Stimulated activated CD4-positive, alpha-beta T cell treated with anti-CD3 and anti-CD28 coated beads, Interleukin-12 subunit alpha, Interleukin-12 subunit beta, amount 100 ng/mL, for 48 hours (primary cell): ENCODE measurements at regions not wholly inside any gene's neighbourhood (a gene's known extent, or its start where the extent isn't known, plus 50 kb on each side); places are given as distances from the start of the nearest gene placed in this dataset.
"Not testable (repeated sequence)": the region's sequence is repeated elsewhere in the genome, so short reads cannot be mapped to it uniquely, and the experiment has no call there.

ENCODE experiments used
- DNase-seq, 3 donors: peaks; one replicate each; pipeline ENCODE4 v3.0.0-alpha.2; 2020; ENCODE audit warnings: low read depth in 2 of 3, low spot score in 1 of 3

DNA sequence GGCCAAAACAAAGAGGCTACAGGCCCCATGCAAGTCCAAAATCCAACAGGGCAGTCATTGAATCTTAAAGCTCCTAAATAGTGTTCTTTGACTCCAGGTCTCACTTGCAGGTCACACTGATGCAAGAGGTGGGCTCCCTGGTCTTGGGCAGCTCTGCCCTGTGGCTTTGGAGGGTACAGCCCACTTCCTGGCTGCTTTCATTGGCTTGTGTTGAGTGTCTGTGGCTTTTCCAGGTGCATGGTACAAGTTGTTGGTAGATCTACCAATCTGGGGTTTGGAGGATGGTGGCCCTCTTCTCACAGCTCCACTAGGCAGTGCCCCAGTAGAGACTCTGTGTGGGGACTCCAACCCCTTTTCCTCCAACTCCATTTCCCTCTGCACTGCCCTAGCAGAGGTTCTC, 115.8 kb upstream of the ALKAL2 start:
- DNase-seq: no peak

DNA sequence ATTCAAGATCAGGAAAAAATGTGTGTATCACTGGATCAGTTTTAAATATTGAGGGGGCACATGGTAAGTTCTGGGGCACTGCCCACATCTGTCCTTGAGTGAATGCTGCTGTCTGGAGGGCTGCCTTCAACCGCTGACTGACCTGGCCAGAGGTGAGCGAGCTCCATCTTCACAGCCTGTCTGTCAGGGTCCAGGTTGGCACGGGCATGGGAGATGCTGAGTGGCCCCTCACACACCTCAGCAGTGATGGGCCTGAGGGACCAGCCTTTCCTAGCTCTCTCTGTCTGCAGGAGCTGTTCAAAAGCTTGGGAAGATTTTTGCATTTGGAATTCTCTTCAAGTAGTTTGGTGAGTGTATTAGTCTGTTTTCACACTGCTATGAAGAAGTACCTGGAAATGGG, 114.8 kb upstream of the ALKAL2 start:
- DNase-seq: no peak

DNA sequence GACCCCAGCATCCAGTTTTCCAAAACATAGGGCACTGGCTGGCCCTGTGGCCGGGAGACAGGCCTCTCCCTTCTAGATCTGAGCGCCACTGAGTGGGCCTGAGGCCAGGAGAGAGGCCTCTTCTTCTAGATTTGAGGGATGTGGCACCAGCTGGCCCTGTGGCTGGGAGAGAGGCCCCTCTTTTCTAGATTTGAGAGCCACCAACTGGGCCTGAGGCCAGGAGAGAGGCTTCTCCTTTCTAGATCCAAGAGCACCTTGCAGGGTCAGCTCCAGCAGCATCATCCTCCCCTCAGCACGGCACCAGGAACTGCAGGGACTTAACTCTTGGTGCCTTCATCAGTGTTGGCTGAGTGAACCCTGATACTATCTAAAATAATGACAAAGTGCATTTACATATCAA, 114.3 kb upstream of the ALKAL2 start:
- DNase-seq: no peak

DNA sequence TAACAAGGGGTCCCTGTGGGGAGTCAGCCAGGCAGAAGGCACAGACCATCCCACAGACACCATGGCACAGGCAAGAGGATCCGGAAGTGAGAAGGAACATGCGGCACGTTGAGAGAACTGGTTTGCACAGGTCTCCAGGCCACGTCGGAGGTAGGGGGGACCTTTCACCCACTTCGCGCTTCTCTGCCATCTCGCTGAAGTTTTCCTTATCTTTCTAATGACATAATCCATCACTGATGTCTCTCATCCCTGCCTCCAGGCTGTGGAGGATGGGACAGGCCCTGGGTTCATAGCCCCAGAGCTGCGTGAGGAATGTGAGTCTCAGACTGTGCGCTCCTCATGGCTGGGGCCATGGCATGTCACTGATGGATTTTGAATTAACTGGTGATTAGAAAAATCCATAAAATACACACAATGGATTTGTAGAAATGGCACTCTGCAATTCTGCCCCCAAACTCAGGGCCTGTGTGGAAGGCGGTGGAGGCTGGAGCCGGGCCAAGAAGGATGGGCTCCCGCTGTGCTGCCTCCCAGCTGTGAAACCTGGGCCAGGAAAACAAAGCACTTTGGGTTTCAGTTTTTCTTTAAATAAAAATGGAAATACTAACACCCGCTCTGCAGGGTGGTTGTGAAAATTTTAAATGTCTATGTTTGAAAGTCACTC, 113.3 kb upstream of the ALKAL2 start:
- DNase-seq: no peak

DNA sequence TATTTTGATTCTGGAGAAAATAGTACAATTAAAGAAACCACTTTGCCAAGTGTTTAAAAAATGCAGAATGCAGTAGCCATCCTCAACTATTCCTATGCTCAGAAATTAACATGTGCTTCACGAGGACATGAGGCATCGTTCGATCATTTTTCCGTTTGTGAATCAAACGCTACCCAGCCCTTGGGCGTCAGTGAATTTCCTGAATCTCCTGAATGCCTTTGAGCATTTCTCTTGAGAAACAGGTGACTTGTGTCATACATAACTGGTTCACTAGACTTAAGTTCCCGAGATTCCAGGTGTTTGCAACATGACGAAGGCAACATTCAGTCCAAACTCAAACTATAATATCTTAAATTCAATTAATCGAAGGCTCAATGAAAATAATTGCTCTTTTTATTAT, 110.0 kb upstream of the ALKAL2 start:
- DNase-seq: no peak

DNA sequence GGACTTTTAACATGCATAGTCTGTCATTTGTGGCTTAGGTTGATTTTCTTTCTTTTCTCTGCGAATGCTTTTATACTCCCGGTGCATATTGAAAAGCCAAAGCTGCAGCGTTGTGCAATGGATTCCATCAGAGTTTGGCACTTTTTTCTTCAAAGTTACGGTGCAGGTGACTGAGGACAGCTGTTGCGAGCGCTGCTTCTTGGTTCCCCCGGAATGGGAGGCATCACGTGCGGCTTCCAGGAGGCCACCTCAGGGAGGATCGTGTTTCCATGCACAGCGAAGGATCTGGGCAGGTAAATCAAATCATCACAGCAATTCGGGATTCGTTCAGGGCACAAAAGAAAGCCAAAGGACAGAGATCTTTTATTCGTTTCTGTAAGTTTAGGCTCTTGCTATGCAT, 109.6 kb upstream of the ALKAL2 start:
- no peak for DNase-seq

DNA sequence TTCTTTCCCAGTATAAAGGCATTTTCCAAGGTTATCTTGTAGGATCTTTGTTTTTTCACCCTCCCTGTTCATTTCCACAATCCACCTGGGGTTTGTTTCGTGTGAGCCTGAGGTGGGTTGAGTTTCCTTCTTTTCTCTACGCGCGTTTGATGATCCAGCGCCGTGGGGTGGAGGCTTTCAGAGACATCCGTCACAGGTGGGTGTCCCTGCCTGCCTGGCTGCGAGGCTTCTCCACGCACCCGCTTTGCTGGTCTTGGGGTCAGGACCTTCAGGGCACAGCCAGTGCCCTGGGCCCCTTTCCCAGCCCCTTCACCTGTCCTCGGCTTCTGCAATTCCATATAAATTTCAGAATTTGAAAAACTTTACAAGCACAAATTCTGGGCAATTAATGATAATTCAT, 109.0 kb upstream of the ALKAL2 start:
- no peak for DNase-seq

DNA sequence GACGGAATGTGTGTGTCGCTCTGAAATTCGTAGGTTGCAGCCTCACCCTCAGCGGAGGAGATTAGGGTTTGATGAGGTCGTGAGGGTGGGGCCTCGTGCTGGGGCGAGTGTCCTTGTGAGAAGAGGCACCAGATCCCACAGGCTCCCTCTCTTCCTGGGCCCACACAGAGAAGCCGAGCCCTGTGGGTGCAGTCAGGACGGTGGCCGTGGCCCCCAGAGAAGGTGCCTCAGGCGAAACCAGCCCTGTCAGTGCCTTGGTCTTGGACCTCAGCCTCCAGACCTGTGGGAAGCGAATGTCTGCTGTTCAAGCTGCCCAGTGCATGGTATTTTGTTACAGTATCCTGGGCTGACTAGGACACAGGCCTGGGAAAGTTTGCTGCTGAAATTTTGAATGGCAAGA, 108.0 kb upstream of the ALKAL2 start:
- no peak for DNase-seq

DNA sequence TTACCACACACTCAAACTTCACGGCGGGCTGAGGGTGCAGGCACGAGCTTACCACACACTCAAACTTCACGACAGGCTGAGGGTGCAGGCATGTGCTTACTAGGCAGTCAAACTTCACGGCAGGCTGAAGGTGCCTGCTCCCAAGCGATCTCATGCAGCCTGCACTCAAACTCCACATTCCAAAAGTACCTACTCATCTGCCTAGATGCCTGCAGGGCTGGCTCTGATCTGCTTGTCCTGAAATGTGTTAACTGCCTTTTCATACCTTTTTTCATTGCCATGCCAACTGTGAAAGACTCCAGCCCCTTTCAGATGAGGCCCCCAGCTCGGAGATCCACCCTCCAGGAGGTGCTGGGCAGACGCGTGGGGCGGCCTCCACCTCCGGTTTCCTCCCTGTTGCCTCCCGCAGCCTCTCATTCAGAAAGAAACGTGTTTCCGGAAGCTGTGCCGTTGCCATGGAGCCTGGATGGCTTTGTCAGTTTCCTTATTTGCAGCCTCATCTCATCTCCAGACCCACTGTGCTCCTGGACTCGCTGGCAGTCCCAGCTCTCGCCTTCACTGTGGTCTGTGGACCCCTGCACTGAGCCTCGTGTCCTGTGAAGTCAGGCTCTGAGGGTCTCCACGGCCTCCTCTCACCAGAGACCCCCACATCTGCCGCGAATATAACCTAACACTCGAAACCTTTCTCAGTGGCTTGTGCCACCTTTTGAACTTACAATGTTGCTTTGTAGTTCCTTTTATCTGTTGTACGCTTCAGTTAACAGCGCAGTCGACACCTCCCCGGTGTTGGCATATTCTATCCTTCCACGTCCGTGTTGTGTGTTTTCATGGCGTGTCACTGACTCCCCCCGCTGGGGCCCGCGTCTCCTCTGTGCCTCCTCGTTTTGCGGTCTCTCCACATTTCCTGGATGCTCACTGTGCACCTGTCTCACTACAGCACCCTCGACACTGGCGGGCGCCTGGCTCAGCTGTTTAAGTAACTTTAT, 106.1 kb upstream of the ALKAL2 start:
- peak; percentile 27 to 47 (median 34) for DNase-seq

DNA sequence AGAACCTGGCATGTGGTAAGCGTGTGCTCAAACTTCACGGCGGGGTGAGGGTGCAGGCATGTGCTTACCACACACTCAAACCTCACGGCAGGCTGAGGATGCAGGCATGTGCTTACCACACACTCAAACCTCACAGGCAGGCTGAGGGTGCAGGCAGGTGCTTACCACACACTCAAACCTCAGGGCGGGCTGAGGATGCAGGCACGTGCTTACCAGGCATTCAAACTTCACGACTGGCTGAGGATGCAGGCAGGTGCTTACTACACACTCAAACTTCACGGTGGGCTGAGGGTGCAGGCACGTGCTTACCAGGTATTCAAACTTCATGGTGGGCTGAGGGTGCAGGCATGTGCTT, 105.0 kb upstream of the ALKAL2 start:
- no peak for DNase-seq

DNA sequence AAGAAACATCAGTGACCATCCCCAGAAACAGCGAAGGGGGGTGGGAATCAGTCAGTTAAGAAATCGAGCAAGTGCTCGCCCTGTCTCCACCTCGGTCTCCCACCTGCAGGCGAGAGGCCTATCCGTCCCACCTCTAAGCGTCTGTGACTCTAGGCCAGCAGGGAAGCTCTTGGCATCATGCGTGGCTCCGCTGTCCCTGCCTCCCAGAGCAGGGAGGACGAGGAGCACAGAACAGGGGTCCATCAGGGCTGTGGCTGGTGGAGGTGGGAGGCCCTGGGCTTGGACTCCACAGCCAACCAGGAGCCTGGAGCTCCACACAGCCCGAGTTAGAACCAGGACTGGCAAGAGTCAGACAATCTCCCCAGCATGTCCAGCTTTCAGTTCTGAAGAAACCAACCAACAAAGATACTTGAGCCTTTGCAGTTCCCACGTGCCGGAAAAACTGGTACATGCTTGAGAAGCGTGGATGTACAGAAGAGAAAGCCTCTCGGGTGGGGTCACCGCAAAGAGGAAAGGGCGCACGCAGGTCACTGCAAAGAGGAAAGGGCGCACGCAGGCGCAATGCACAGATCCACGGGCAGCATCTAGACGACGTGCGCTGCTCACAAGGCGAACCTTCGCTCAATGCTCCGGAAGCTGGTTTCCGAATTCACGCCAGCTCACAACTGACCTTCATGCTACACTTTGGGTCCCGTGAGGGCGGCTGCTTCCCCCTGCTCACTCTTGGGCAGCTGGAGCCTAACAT, 104.5 kb upstream of the ALKAL2 start:
- no peak for DNase-seq

DNA sequence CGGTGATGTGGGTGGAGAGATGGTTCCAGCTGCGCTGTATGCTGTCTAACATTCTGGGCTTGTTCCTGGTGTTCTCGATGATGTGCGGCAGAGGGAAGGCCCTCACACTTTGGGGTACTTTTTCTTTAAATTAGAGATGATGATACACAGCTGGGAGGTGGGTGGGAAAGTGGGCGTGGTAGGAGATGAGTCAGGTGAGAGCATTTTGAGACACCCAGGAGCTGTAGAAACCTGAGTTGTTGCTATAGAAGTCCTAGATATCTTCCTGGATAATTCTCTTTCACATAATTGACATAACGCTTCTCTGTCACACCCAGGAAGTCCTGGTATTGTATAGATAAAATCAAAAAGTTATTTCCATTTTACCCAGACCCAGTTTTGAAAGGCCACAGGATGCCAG, 103.8 kb upstream of the ALKAL2 start:
- DNase-seq: no peak

DNA sequence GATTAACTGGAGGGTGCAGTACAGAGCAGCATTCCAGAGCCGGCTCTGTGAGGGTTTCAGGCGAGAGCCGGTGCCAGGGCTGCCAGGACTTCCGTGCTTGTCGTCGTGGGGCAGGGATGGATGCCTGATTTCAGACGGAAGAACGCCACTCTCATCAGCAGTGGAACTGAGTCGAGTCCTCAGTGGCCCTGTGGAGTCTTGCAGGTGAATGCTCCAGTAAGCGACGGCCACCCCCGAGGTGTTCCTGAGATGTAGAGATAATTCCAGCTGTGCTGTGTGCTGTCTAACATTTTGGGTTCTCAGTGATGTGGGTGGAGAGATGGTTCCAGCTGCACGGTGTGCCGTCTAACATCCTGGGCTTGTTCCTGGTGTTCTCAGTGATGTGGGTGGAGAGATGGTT, 103.1 kb upstream of the ALKAL2 start:
- no peak for DNase-seq

DNA sequence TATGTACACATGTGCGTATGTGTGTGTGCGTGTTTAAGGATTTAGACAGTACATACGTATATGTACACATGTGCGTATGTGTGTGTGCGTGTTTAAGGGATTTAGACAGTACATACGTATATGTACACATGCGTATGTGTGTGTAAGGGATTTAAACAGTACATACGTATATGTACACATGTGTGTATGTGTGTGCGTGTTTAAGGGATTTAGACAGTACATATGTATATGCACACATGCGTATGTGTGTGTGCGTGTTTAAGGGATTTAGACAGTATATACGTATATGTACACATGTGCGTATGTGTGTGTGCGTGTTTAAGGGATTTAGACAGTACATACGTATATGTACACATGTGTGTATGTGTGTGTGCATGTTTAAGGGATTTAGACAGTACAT, 102.1 kb upstream of the ALKAL2 start:
- not testable (repeated sequence) for DNase-seq

DNA sequence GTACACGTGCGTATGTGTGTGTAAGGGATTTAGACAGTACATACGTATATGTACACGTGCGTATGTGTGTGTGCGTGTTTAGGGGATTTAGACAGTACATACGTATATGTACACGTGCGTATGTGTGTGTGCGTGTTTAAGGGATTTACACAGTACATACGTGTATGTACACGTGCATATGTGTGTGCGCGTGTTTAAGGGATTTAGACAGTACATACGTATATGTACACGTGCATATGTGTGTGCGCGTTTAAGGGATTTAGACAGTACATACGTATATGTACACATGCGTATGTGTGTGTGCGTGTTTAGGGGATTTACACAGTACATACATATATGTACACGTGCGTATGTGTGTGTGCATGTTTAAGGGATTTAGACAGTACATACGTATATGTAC, 100.9 kb upstream of the ALKAL2 start:
- DNase-seq: not testable (repeated sequence)

DNA sequence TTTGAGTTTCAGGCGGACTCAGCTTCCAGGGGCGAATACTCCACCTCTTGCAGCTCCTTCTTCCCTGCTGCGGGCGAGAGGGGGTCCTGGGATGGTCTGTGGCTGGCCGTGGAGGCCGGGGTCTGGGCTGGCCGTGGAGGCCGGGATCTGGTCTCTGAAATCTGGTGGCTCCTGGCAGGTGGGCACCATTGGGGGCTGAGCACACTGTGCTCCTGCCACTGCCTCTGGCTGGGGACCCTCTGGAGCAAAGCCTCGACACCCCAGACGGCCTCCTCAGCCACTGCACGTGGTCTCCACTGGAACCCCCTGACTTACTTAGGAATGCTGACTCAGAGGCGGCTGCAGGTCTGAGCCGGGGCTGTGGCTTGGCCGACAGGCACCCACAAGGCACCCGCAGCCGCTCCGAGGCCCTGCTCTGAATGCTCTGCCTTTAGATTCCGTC, 100.1 kb upstream of the ALKAL2 start:
- DNase-seq: no peak

DNA sequence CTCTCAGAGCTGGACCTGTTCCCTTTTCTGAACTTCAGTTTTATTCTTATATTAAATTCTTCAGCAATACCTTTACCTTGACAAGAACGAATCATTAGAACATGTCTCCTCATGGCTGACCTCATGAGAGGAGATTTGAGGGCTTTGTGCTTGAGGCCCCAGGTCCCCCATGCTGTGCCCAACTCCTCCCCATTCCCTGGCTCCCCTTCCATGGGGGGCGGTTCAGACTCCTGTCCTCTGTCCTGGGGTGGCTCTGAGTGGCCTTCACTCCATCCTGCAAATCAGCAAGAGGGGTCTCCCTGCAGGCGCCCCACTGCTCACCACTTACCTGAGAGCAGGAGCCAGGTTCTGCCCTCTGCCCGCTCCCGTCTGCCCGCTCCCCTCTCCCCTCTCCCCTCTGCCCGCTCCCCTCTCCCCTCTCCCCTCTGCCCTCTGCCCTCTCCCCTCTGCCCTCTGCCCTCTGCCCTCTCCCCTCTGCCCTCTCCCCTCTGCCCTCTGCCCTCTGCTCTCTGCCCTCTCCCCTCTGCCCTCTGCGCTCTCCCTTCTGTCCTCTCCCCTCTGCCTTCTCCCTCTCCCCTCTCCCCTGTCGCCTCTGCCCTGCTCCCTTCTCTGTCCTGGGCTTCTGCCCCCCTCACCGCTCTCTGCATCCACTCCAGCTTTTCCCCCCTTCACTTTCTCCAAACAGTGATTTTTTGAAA, 98.7 kb upstream of the ALKAL2 start:
- no peak for DNase-seq

DNA sequence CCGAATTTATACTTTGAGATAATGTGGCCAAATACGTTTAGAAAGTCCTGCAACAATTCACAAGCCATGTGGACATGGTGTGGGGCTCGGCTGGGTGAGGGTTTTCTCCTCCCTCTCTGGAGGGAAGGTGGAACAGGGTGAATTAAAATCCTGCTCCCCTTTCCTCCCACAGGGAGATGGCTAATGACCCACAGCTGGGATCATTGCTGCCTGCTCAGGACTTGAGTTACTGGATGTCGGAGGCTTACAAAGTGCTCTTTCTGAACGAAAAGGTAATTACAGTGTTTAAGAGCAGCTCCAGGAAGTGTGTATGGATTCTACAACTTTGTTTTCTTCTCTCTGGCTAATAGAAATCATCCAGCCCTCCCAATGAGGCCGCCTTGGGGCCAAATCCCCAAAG, 97.9 kb upstream of the ALKAL2 start:
- DNase-seq: no peak

DNA sequence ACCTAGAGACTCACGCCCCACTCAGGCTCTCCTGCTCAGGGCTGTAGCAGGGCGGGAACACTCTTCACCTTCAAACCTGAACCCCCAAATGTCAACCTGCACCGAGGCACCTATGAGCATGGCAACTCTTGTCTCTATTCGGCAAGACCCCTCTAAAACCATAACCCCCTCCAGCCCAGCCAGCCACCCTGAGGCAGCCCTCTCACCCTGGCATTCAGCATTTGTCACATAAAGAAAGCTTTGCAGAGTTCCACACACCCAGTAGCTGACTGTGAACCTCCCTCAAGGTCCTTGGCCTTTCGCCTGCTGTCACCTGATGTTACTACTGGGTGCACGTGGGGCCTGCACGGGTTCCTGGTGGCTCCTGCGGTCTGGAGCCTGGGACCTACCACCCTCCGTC, 97.2 kb upstream of the ALKAL2 start:
- no peak for DNase-seq

DNA sequence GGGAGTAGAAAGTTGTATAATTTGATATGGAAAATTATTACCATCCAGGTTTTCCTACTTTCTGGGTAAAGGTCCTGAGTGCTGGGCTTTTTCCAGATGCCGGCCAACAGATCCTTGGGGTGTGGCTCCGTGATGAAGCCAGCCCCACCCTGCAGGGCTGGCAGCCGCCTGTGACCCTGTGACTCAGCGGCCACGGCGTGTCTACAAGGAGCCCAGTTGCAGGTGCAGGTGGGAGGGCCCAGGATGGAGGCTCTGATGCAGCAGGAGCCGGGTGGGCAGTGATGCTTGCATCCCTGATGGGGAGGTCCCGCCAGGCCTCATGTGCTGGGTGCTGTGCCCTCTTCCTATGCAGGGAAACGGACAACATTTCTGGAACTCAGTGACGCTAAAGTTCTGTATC, 96.0 kb upstream of the ALKAL2 start:
- no peak for DNase-seq

DNA sequence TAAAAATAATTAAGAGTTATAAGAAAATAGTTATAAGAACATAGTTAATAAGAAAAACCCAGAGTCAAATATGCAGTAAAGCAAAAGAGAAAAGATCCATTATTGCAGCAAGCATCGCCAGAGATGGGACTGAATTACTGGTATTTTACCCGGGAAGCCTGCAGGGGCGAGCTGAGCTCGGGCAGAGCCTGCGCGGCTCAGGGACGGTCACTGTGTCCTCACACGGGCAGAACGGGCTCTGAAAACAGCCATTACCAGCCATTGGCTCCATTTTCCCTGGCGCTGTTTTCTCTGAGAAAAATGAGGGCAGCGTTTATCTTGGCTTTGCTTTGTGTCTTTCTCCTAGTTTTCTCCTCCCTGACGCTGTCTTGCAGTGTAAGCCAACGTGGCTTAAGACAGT, 95.3 kb upstream of the ALKAL2 start:
- DNase-seq: no peak

DNA sequence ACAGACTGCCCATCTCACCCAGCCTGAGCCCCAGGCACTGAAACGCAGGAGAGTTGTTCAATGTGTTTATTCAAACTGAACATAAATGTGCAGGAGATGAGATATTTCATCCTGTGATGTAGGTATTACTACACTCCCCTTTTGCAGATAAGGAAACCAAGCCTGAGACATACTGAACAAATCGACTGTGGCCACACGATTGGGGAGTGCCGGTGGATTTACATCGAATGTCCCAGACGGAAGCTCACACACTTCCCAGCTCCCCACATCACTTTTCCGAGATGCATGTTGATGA, 94.8 kb upstream of the ALKAL2 start:
- no peak for DNase-seq
